K562 (cell line): ENCODE measurements at regions not wholly inside any gene's neighbourhood (a gene's known extent, or its start where the extent isn't known, plus 50 kb on each side); places are given as distances from the start of the nearest gene placed in this dataset.

Experiments
- ATAC-seq: fragments of 200-7000 bp; cut with Tn5 transposase; 3 replicates; pipeline ENCODE4 v1.9.1; 2020; ENCODE audit warnings: moderate library complexity
- BruUV-seq: library from RNA; stranded (reverse); fragments of 400-500 nt; replicated peaks from 2 replicates; lab custom pipeline; 2021; lab: Mats Ljungman, UMichigan
- CTCF ChIA-PET: fragments of 300-600 bp; formaldehyde crosslinking; extraction: SDS; loops from one replicate; lab custom pipeline; 2021; ENCODE audit warnings: low intra/inter-chr PET ratio; lab: Yijun Ruan, JAX
- POLR2A ChIA-PET: fragments of 300-600, 350-650 bp; sonication (Branson Sonifier 250); formaldehyde crosslinking; extraction: SDS; loops from one replicate; lab custom pipeline; 2021; ENCODE audit warnings: antibody characterized with exemption, inconsistent platforms; lab: Yijun Ruan, JAX
- DNase-seq, 4 experiments: peaks; one replicate each; pipeline versions ENCODE4 v3.0.0 to v3.0.0-alpha.2; 2011 to 2018; ENCODE audit warnings: low spot score in 3 of 4, mixed read lengths in 3 of 4; ENCODE audit errors: extremely low read depth in 1 of 4
- FAIRE-seq: peaks from 2 replicates; lab custom pipeline; 2011; peaks lifted over from hg19 to GRCh38; lab: Jason Lieb, UNC
- H2AFZ ChIP-seq: 2 replicates; pipeline ENCODE4 v1.6.0; 2011; ENCODE audit warnings: low read depth, low read length, control low read depth, inconsistent platforms
- H3K27ac ChIP-seq: fragments of 200-600 bp; 3 replicates; pipeline ENCODE4 v1.8.0; 2011; ENCODE audit warnings: low read depth, mild to moderate bottlenecking, control low read depth, inconsistent platforms, low read length, moderate library complexity, mixed read lengths; ENCODE audit errors: extremely low read depth
- H3K27me3 ChIP-seq, 2 experiments: fragments of 300-600 bp in 1 of 2; 2 replicates in 1 of 2; 3 replicates in 1 of 2; pipeline versions ENCODE4 v1.6.0 to v1.8.0; 2011; ENCODE audit warnings: inconsistent platforms in 2 of 2, low read length in 2 of 2, mild to moderate bottlenecking in 1 of 2, mixed read lengths in 1 of 2, moderate library complexity in 1 of 2; ENCODE audit not compliant: control insufficient read depth in 2 of 2, insufficient read depth in 2 of 2
- H3K36me3 ChIP-seq: fragments of 300-600 bp; 3 replicates; pipeline ENCODE4 v1.8.0; 2011; ENCODE audit warnings: mild to moderate bottlenecking, low read length, inconsistent platforms; ENCODE audit not compliant: control insufficient read depth, insufficient read depth
- H3K4me1 ChIP-seq, 2 experiments: fragments of 200-600 bp in 1 of 2; replicated peaks in 1 of 2; 2 replicates in 1 of 2; 3 replicates in 1 of 2; pipeline versions ENCODE4 v1.5.1 to v1.8.0; 2011; ENCODE audit warnings: inconsistent platforms in 2 of 2, low read length in 2 of 2, mild to moderate bottlenecking in 1 of 2, mixed read lengths in 1 of 2, moderate library complexity in 1 of 2; ENCODE audit not compliant: control insufficient read depth in 2 of 2, insufficient read depth in 2 of 2
- H3K4me2 ChIP-seq: 2 replicates; pipeline ENCODE4 v1.6.1; 2011; ENCODE audit warnings: low read length, control low read depth, inconsistent platforms, mixed read lengths; ENCODE audit not compliant: insufficient read depth
- H3K4me3 ChIP-seq: fragments of 200-600 bp; sonication (generic), shearing (Covaris generic); 2 replicates; pipeline ENCODE4 v1.5.1; 2016; ENCODE audit warnings: control low read depth, inconsistent platforms
- H3K79me2 ChIP-seq: fragments of 200-600 bp; 3 replicates; pipeline ENCODE4 v1.8.0; 2011; ENCODE audit warnings: low read length, inconsistent platforms; ENCODE audit not compliant: control insufficient read depth, insufficient read depth
- H3K9ac ChIP-seq, 2 experiments: 2 replicates each; pipeline versions ENCODE4 v1.6.0 to v1.6.1; 2011; ENCODE audit warnings: low read depth in 2 of 2, low read length in 2 of 2, control low read depth in 1 of 2, inconsistent platforms in 1 of 2, mild to moderate bottlenecking in 1 of 2, mixed read lengths in 1 of 2; ENCODE audit not compliant: insufficient read depth in 1 of 2
- H3K9me1 ChIP-seq: one replicate; pipeline ENCODE4 v1.6.0; 2011; ENCODE audit warnings: inconsistent platforms, mild to moderate bottlenecking, low read length, moderate library complexity; ENCODE audit not compliant: control insufficient read depth, insufficient read depth
- H3K9me3 ChIP-seq: replicated peaks from 2 replicates; pipeline ENCODE4 v1.5.1; 2011; ENCODE audit warnings: low read depth, low read length, inconsistent platforms; ENCODE audit not compliant: control insufficient read depth, insufficient read depth
- H4K20me1 ChIP-seq: replicated peaks from 2 replicates; pipeline ENCODE4 v1.6.1; 2011; ENCODE audit warnings: low read length, inconsistent platforms, mixed read lengths; ENCODE audit not compliant: control insufficient read depth, insufficient read depth
- GATA2 ChIP-seq: sonication (generic); formaldehyde crosslinking; IDR thresholded peaks from 2 replicates; pipeline ENCODE4 v1.4.0; 2020; ENCODE audit warnings: mild to moderate bottlenecking, missing genetic modification reagents
- GTF2F1 ChIP-seq: IDR thresholded peaks from 2 replicates; pipeline ENCODE4 v1.6.1; 2011; ENCODE audit warnings: low read depth, low read length, improper control_type of control experiment
- KDM1A ChIP-seq, 2 experiments: fragments of 450-650 bp; IDR thresholded peaks; 2 replicates each; pipeline ENCODE4 v1.6.1; 2016; ENCODE audit warnings: mild to moderate bottlenecking in 2 of 2
- MXI1 ChIP-seq: IDR thresholded peaks from 2 replicates; pipeline ENCODE4 v1.6.1; 2011; ENCODE audit warnings: low read depth, mild to moderate bottlenecking, improper control_type of control experiment, low read length
- MYNN ChIP-seq, 2 experiments: sonication (generic); formaldehyde crosslinking in 1 of 2; IDR thresholded peaks; 2 replicates each; pipeline versions ENCODE4 v1.5.0 to v1.6.1; 2016 to 2020; ENCODE audit warnings: antibody characterized with exemption in 1 of 2, missing genetic modification reagents in 1 of 2
- TCF7 ChIP-seq: sonication (generic); IDR thresholded peaks from 2 replicates; pipeline ENCODE4 v1.6.1; 2016; ENCODE audit warnings: antibody characterized with exemption, borderline replicate concordance
- XRCC4 ChIP-seq: IDR thresholded peaks from one replicate; pipeline ENCODE4 v1.6.1; 2011; ENCODE audit not compliant: insufficient read depth, insufficient read length; ENCODE audit errors: extremely low read depth
- WGBS: fragments of 100-300 bp; shearing (Covaris generic); methylation state at CpG from one replicate; pipeline ENCODE4 v1.1.6; 2016; ENCODE audit warnings: low coverage, mixed read lengths; ENCODE audit not compliant: insufficient coverage; ENCODE audit errors: missing lambda C conversion rate; 5-methylcytosine and 5-hydroxymethylcytosine counted together
- in situ Hi-C: fragments of 300-500 bp; cut with MboI; formaldehyde crosslinking; loops from 4 replicates; pipeline ENCODE4 v1.15.0; 2018; ENCODE audit warnings: inconsistent platforms, mixed read lengths
- intact Hi-C: fragments of 100-400 bp; cut with micrococcal nuclease; formaldehyde crosslinking; loops from 2 replicates; pipeline ENCODE4 v1.14.2; 2022
- TF ChIP-seq, protein P1 (sequence below): fragments of 450-650 bp; IDR thresholded peaks from 2 replicates; pipeline ENCODE4 v1.6.1; 2016
- TF ChIP-seq, protein P2 (sequence below), 2 experiments: fragments of 450-650 bp in 1 of 2; sonication (generic) in 1 of 2; formaldehyde crosslinking in 1 of 2; IDR thresholded peaks; 2 replicates each; pipeline versions ENCODE4 v1.7.1 to v1.9.0; 2016 to 2022; ENCODE audit warnings: inconsistent platforms in 1 of 2, mild to moderate bottlenecking in 1 of 2, missing genetic modification reagents in 1 of 2
- TF ChIP-seq, protein P3 (sequence below): fragments of 450-650 bp; IDR thresholded peaks from 2 replicates; pipeline ENCODE4 v1.6.1; 2016; ENCODE audit warnings: mild to moderate bottlenecking

DNA sequence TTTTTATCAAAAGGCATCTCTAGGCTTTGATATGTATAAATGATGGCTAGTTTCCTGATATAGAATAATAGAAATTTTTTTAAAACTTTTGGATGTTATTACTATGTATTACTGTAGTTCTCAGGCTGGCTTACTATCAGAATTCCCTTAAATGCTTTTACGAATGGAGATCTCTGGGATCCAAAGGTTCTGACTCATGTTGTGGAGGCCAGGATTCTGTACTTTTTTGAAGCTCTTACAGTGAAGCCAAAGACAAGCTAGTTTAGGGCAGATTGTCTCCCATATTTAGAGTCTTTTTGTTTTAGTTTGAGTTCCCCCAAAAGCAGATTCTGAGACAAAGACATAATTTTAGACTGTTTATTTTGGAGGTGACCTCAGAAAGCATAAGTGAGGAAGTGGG is 265.9 kb upstream of the SESN3 start:
- in situ Hi-C loops = no loop called here
- TF ChIP-seq, protein P1, sequence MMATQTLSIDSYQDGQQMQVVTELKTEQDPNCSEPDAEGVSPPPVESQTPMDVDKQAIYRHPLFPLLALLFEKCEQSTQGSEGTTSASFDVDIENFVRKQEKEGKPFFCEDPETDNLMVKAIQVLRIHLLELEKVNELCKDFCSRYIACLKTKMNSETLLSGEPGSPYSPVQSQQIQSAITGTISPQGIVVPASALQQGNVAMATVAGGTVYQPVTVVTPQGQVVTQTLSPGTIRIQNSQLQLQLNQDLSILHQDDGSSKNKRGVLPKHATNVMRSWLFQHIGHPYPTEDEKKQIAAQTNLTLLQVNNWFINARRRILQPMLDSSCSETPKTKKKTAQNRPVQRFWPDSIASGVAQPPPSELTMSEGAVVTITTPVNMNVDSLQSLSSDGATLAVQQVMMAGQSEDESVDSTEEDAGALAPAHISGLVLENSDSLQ = no peak
- TF ChIP-seq XRCC4 (no peak), MXI1 (no peak), MYNN (IDR thresholded peaks at IDR 0.05) (no peak), MYNN (CRISPR knock-in tag; IDR thresholded peaks at IDR 0.05) (no peak), KDM1A (IDR thresholded peaks at IDR 0.05) (no peak), TCF7 (no peak), GTF2F1 (no peak), GATA2 (CRISPR knock-in tag) (no peak)
- TF ChIP-seq, protein P2, sequence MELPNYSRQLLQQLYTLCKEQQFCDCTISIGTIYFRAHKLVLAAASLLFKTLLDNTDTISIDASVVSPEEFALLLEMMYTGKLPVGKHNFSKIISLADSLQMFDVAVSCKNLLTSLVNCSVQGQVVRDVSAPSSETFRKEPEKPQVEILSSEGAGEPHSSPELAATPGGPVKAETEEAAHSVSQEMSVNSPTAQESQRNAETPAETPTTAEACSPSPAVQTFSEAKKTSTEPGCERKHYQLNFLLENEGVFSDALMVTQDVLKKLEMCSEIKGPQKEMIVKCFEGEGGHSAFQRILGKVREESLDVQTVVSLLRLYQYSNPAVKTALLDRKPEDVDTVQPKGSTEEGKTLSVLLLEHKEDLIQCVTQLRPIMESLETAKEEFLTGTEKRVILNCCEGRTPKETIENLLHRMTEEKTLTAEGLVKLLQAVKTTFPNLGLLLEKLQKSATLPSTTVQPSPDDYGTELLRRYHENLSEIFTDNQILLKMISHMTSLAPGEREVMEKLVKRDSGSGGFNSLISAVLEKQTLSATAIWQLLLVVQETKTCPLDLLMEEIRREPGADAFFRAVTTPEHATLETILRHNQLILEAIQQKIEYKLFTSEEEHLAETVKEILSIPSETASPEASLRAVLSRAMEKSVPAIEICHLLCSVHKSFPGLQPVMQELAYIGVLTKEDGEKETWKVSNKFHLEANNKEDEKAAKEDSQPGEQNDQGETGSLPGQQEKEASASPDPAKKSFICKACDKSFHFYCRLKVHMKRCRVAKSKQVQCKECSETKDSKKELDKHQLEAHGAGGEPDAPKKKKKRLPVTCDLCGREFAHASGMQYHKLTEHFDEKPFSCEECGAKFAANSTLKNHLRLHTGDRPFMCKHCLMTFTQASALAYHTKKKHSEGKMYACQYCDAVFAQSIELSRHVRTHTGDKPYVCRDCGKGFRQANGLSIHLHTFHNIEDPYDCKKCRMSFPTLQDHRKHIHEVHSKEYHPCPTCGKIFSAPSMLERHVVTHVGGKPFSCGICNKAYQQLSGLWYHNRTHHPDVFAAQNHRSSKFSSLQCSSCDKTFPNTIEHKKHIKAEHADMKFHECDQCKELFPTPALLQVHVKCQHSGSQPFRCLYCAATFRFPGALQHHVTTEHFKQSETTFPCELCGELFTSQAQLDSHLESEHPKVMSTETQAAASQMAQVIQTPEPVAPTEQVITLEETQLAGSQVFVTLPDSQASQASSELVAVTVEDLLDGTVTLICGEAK (IDR thresholded peaks at IDR 0.05) = no peak
- TF ChIP-seq, protein P2 (CRISPR knock-in tag; IDR thresholded peaks at IDR 0.05) = no peak
- TF ChIP-seq, protein P3, sequence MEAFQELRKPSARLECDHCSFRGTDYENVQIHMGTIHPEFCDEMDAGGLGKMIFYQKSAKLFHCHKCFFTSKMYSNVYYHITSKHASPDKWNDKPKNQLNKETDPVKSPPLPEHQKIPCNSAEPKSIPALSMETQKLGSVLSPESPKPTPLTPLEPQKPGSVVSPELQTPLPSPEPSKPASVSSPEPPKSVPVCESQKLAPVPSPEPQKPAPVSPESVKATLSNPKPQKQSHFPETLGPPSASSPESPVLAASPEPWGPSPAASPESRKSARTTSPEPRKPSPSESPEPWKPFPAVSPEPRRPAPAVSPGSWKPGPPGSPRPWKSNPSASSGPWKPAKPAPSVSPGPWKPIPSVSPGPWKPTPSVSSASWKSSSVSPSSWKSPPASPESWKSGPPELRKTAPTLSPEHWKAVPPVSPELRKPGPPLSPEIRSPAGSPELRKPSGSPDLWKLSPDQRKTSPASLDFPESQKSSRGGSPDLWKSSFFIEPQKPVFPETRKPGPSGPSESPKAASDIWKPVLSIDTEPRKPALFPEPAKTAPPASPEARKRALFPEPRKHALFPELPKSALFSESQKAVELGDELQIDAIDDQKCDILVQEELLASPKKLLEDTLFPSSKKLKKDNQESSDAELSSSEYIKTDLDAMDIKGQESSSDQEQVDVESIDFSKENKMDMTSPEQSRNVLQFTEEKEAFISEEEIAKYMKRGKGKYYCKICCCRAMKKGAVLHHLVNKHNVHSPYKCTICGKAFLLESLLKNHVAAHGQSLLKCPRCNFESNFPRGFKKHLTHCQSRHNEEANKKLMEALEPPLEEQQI = no peak

More for the DNA sequence above, 265.9 kb upstream of the SESN3 start:
- no TSS peak for BruUV-seq
- no peaks in the 10 kb centered on the region for H3K36me3 ChIP-seq
- no peak overlapping the region for H3K27ac ChIP-seq
- ChIA-PET POLR2A (no interaction called here), CTCF (no interaction called here)
- no peak overlapping the region for H3K4me2 ChIP-seq
- H3K4me1 ChIP-seq = no peaks in the 10 kb centered on the region
- WGBS = 10% methylated on average over 1 of the region's 1 CpG
- H3K79me2 ChIP-seq = no peaks in the 10 kb centered on the region
- H3K27me3 ChIP-seq = no peaks in the 10 kb centered on the region; a peak in 1 of 5 replicates
- ATAC-seq (no peak), FAIRE-seq (no peak), DNase-seq (no peak)
- H4K20me1 ChIP-seq = no peaks in the 10 kb centered on the region
- no peak overlapping the region for H3K9ac ChIP-seq
- intact Hi-C loops = no loop called here
- H3K4me3 ChIP-seq = no peak overlapping the region
- H3K9me3 ChIP-seq = no peaks in the 10 kb centered on the region
- no peak overlapping the region for H2AFZ ChIP-seq
- H3K9me1 ChIP-seq = no peaks in the 10 kb centered on the region
